ENCODE measurements at regions not wholly inside any gene's neighbourhood (a gene's known extent, or its start where the extent isn't known, plus 50 kb on each side); places are given as distances from the start of the nearest gene placed in this dataset.
A peak's percentile ranks its signal among the peaks of the same experiment; 100 is the strongest.

- Histone ChIP-seq H3K36me3 (no peaks in the 10 kb centered on the region), H3K4me3 (no peak overlapping the region), H3K9me3 (no peaks in the 10 kb centered on the region), H3K27ac (peak overlapping the region in 1 of 4 donors; percentile 25), H3K4me1 (peaks cover 0 to 15% (median 4%) of the 10 kb centered on the region in 3 donors), H3K27me3 (peaks cover 0 to 13% (median 0%) of the 10 kb centered on the region in 4 donors)
- intact Hi-C loops (cut with DNase I), result no loop called here
- no peak for DNase-seq
- 46 to 47% methylated on average over 10 to 12 of the region's 12 CpGs for WGBS, 2 donors
- TF ChIP-seq POLR2A (IDR thresholded peaks at IDR 0.05), result no peak
- peak in 1 of 6 experiments; percentile 50 for TF ChIP-seq CTCF (IDR thresholded peaks at IDR 0.05)
Observed at GRCh38 chr2:235394278-235394828, 99.5 kb upstream of the AGAP1 start.

DNA sequence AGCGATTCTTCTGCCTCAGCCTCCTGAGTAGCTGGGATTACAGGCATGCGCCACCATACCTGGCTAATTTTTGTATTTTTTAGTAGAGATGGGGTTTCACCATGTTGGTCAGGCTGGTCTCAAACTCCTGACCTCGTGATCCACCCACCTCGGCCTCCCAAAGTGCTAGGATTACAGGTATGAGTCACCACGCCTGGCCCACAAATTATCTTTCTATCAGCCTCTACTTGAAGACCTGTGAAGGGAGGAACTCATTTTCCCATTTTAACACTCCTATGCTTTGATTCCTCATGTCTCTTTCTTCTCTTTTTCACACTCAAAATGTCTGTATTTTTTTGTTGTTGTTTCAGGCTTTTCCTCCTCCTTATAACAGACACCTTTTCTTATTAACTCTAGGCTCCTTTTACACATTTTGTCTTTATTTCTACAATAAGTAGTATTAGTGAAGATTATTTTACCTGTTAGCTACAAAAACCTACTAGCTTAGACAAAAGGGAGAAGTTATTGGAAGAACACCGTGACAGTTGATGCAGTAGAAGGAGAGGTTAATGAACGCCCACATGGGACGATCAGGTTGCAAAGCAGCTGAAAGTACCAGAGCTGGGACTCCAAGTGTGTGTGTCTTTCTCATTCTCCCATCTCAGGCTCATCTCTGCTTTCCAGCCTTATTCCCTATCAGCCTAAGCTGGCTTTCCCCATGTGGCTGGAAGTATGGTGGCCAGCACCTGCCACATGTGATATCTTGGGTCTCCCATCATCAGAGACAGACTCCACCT is 97.6 kb upstream of the AGAP1 start:
- Histone ChIP-seq H3K36me3 (no peaks in the 10 kb centered on the region), H3K4me1 (peaks cover 0 to 6% (median 0%) of the 10 kb centered on the region in 3 donors), H3K9me3 (no peaks in the 10 kb centered on the region), H3K4me3 (no peak overlapping the region), H3K27me3 (peaks cover 0 to 11% (median 0%) of the 10 kb centered on the region in 4 donors), H3K27ac (no peak overlapping the region)
- 68 to 80% methylated on average over 8 of the region's 8 CpGs for WGBS, 2 donors
- TF ChIP-seq POLR2A (IDR thresholded peaks at IDR 0.05) (no peak), CTCF (IDR thresholded peaks at IDR 0.05) (no peak)
- intact Hi-C loops (cut with DNase I), result no loop called here
- no peak for DNase-seq

- no peak for DNase-seq
- no peak overlapping the region for H3K4me3 ChIP-seq
- 22 to 25% methylated on average over 2 of the region's 2 CpGs for WGBS, 2 donors
- intact Hi-C loops (cut with DNase I), result no loop called here
- no peaks in the 10 kb centered on the region for H3K36me3 ChIP-seq
- no peak for TF ChIP-seq CTCF (IDR thresholded peaks at IDR 0.05)
- no peak for TF ChIP-seq POLR2A (IDR thresholded peaks at IDR 0.05)
- peaks cover 0 to 6% (median 0%) of the 10 kb centered on the region in 3 donors for H3K4me1 ChIP-seq
- no peaks in the 10 kb centered on the region for H3K9me3 ChIP-seq
- no peak overlapping the region for H3K27ac ChIP-seq
- H3K27me3 ChIP-seq, result peaks cover 0 to 3% (median 0%) of the 10 kb centered on the region in 4 donors
Observed at GRCh38 chr2:235398321-235398720, 95.5 kb upstream of the AGAP1 start.

- no peak overlapping the region for H3K4me3 ChIP-seq
- intact Hi-C loops (cut with DNase I), result no loop called here
- H3K27ac ChIP-seq, result no peak overlapping the region
- H3K36me3 ChIP-seq, result no peaks in the 10 kb centered on the region
- WGBS, 2 donors, result 63 to 75% methylated on average over 1 of the region's 1 CpG
- no peak for TF ChIP-seq POLR2A (IDR thresholded peaks at IDR 0.05)
- no peak for TF ChIP-seq CTCF (IDR thresholded peaks at IDR 0.05)
- peaks cover 0 to 3% (median 0%) of the 10 kb centered on the region in 4 donors for H3K27me3 ChIP-seq
- no peaks in the 10 kb centered on the region for H3K9me3 ChIP-seq
- no peaks in the 10 kb centered on the region for H3K4me1 ChIP-seq
- no peak for DNase-seq
Observed at GRCh38 chr2:235399895-235400294, 93.9 kb upstream of the AGAP1 start.

- no peak overlapping the region for H3K27ac ChIP-seq
- no peak for DNase-seq
- no peaks in the 10 kb centered on the region for H3K9me3 ChIP-seq
- no peaks in the 10 kb centered on the region for H3K4me1 ChIP-seq
- no peaks in the 10 kb centered on the region for H3K27me3 ChIP-seq
- no peaks in the 10 kb centered on the region for H3K36me3 ChIP-seq
- 63 to 75% methylated on average over 1 to 2 of the region's 2 CpGs for WGBS, 2 donors
- H3K4me3 ChIP-seq, result no peak overlapping the region
- intact Hi-C loops (cut with DNase I), result no loop called here
- no peak for TF ChIP-seq POLR2A (IDR thresholded peaks at IDR 0.05)
- TF ChIP-seq CTCF (IDR thresholded peaks at IDR 0.05), result no peak
Observed at GRCh38 chr2:235402422-235402821, 91.4 kb upstream of the AGAP1 start.
